Heart left ventricle (tissue), 13 donors: ENCODE measurements at regions not wholly inside any gene's neighbourhood (a gene's known extent, or its start where the extent isn't known, plus 50 kb on each side); places are given as distances from the start of the nearest gene placed in this dataset.

Experiments used
- POLR2A ChIP-seq, 2 donors: fragments of 450-650 bp; IDR thresholded peaks; one replicate each; pipeline ENCODE4 v1.6.1; 2017; ENCODE audit warnings: antibody characterized with exemption in 2 of 2, mild to moderate bottlenecking in 2 of 2, moderate library complexity in 2 of 2
- TF ChIP-seq, protein P1 (sequence below), 12 donors: fragments of 200-600 bp; sonication (generic) in 4 of 12; IDR thresholded peaks; one replicate each; pipeline versions ENCODE4 v1.5.0 to v1.8.0; 2018 to 2022; ENCODE audit warnings: antibody characterized with exemption in 12 of 12, mild to moderate bottlenecking in 5 of 12
- donor health status: ischemic (EF 13 %, LVEDD 7.1; RV severe dilation, severe dysfunction).
- donor health status: DM: no; HTN: yes; CAD: no.
- donor health status: DM: no; HTN: no; CAD: no.
- donor health status: ischemic (EF 25% LVEDD 6.9; RV normal size, moderate dysfunction).
- donor health status: ischemic (EF 25% LVEDD 5.7; RV mildly dilated, moderate dysfunction).
- donor health status: ischemic (EF 35%, LVEDD 5.7; RV mildly dilated, moderate dysfunction).
- donor health status: nonischemic (EF 11% LVEDD 7.7; RV severe dilation, severe dysfunction).
- donor health status: DM: yes; HTN: yes; CAD: no.
- donor health status: PGD.
- donor health status: ischemic (EF 29% LVEDD 5.4; RV normal size, mild dysfunction).
- donor health status: nonischemic (EF 23%, LVEDD 6.1; RV moderate dilation, normal function).

DNA sequence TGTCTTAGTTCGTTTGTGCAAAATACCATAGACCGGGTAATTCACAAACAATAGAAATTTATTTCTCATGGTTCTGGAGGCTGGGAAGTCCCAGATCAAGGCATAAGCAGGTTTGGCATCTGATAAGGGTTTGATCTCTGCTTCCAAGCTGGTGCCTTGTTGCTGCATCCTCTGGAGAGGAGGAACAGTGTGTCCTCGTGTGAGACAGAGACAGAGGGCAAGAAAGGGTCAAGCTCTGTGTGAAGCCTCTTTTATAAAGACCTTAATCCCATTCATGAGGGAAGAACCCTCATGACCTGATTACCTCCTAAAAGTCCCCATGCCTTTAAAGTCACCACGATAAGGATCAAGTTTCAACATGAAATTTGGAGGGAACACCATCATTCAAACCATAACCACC is 55.8 kb upstream of the TANC2 start:
- TF ChIP-seq, protein P1, sequence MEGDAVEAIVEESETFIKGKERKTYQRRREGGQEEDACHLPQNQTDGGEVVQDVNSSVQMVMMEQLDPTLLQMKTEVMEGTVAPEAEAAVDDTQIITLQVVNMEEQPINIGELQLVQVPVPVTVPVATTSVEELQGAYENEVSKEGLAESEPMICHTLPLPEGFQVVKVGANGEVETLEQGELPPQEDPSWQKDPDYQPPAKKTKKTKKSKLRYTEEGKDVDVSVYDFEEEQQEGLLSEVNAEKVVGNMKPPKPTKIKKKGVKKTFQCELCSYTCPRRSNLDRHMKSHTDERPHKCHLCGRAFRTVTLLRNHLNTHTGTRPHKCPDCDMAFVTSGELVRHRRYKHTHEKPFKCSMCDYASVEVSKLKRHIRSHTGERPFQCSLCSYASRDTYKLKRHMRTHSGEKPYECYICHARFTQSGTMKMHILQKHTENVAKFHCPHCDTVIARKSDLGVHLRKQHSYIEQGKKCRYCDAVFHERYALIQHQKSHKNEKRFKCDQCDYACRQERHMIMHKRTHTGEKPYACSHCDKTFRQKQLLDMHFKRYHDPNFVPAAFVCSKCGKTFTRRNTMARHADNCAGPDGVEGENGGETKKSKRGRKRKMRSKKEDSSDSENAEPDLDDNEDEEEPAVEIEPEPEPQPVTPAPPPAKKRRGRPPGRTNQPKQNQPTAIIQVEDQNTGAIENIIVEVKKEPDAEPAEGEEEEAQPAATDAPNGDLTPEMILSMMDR (IDR thresholded peaks at IDR 0.05) = no peak
- no peak for TF ChIP-seq POLR2A (IDR thresholded peaks at IDR 0.05)
